Fibroblast of skin of right biceps (primary cell): ENCODE measurements at regions not wholly inside any gene's neighbourhood (a gene's known extent, or its start where the extent isn't known, plus 50 kb on each side); places are given as distances from the start of the nearest gene placed in this dataset.
"Not testable (repeated sequence)": the region's sequence is repeated elsewhere in the genome, so short reads cannot be mapped to it uniquely, and the experiment has no call there.

Experiments used
- DNase-seq: peaks from one replicate; pipeline ENCODE4 v3.0.0-alpha.2; 2013

- not testable (repeated sequence) for DNase-seq
Observed at GRCh38 chr6:57989520-57990080, 672.2 kb downstream of the PRIM2 start.

- not testable (repeated sequence) for DNase-seq
Observed at GRCh38 chr6:57998858-57999619, 681.6 kb downstream of the PRIM2 start.

- not testable (repeated sequence) for DNase-seq
Observed at GRCh38 chr6:58000233-58000632, 682.8 kb downstream of the PRIM2 start.

- DNase-seq = not testable (repeated sequence)
Observed at GRCh38 chr6:58003417-58004167, 686.2 kb downstream of the PRIM2 start.

- not testable (repeated sequence) for DNase-seq
Observed at GRCh38 chr6:58007334-58008000, 690.0 kb downstream of the PRIM2 start.

- DNase-seq = not testable (repeated sequence)
Observed at GRCh38 chr6:58008001-58008335, 690.5 kb downstream of the PRIM2 start.

GRCh38 chr6:58011954-58012600 lies 694.6 kb downstream of the PRIM2 start:
- not testable (repeated sequence) for DNase-seq

GRCh38 chr6:58016614-58017013 lies 699.2 kb downstream of the PRIM2 start:
- DNase-seq = not testable (repeated sequence)

- DNase-seq = not testable (repeated sequence)
Observed at GRCh38 chr6:58028188-58028587, 710.8 kb downstream of the PRIM2 start.

- DNase-seq = not testable (repeated sequence)
Observed at GRCh38 chr6:58038213-58038612, 720.8 kb downstream of the PRIM2 start.

- DNase-seq = not testable (repeated sequence)
Observed at GRCh38 chr6:58046584-58046983, 729.2 kb downstream of the PRIM2 start.

GRCh38 chr6:58047389-58047788 lies 730.0 kb downstream of the PRIM2 start:
- DNase-seq = not testable (repeated sequence)

GRCh38 chr6:58047865-58048264 lies 730.4 kb downstream of the PRIM2 start:
- not testable (repeated sequence) for DNase-seq

- DNase-seq = not testable (repeated sequence)
Observed at GRCh38 chr6:58055465-58056176, 738.2 kb downstream of the PRIM2 start.

GRCh38 chr6:58059701-58060100 lies 742.3 kb downstream of the PRIM2 start:
- DNase-seq = peak; percentile 3

GRCh38 chr6:58063542-58063941 lies 746.1 kb downstream of the PRIM2 start:
- DNase-seq = not testable (repeated sequence)

- not testable (repeated sequence) for DNase-seq
Observed at GRCh38 chr6:58067867-58068548, 750.6 kb downstream of the PRIM2 start.

GRCh38 chr6:58073263-58073662 lies 755.8 kb downstream of the PRIM2 start:
- DNase-seq = no peak

- DNase-seq = not testable (repeated sequence)
Observed at GRCh38 chr6:58090067-58090466, 772.6 kb downstream of the PRIM2 start.

- DNase-seq = not testable (repeated sequence)
Observed at GRCh38 chr6:58097251-58097650, 779.8 kb downstream of the PRIM2 start.

- DNase-seq = no peak
Observed at GRCh38 chr6:58113960-58114359, 796.5 kb downstream of the PRIM2 start.
